NT2/D1 (cell line): ENCODE measurements at regions not wholly inside any gene's neighbourhood (a gene's known extent, or its start where the extent isn't known, plus 50 kb on each side); places are given as distances from the start of the nearest gene placed in this dataset.

Experiments
- DNase-seq: peaks from one replicate; pipeline ENCODE4 v3.0.0-alpha.2; 2011; ENCODE audit warnings: low read depth, low spot score
- H3K27me3 ChIP-seq: 2 replicates; pipeline ENCODE4 v1.6.0; 2011; ENCODE audit warnings: mild to moderate bottlenecking; ENCODE audit not compliant: insufficient read length, insufficient read depth
- H3K36me3 ChIP-seq: 2 replicates; pipeline ENCODE4 v1.6.1; 2011; ENCODE audit warnings: mild to moderate bottlenecking, low read length, mixed read lengths; ENCODE audit not compliant: insufficient read depth, insufficient read length
- H3K4me1 ChIP-seq: 2 replicates; pipeline ENCODE4 v1.5.1; 2011; ENCODE audit not compliant: insufficient read depth, insufficient read length
- H3K4me3 ChIP-seq: 2 replicates; pipeline ENCODE4 v1.5.1; 2011; ENCODE audit warnings: low read depth; ENCODE audit not compliant: insufficient read length
- H3K9ac ChIP-seq: 2 replicates; pipeline ENCODE4 v1.6.0; 2011; ENCODE audit warnings: low read depth; ENCODE audit not compliant: insufficient read length
- H3K9me3 ChIP-seq: 2 replicates; pipeline ENCODE4 v1.5.1; 2011; ENCODE audit warnings: mild to moderate bottlenecking, low read length; ENCODE audit not compliant: insufficient read depth
- SUZ12 ChIP-seq: IDR thresholded peaks from 2 replicates; pipeline ENCODE4 v1.6.1; 2011; ENCODE audit not compliant: insufficient read length, insufficient read depth; ENCODE audit errors: extremely low read depth
- YY1 ChIP-seq: IDR thresholded peaks from 2 replicates; pipeline ENCODE4 v1.6.1; 2011; ENCODE audit not compliant: insufficient read length, insufficient read depth
- ZNF274 ChIP-seq: IDR thresholded peaks from 2 replicates; pipeline ENCODE4 v1.6.1; 2011; ENCODE audit warnings: mild to moderate bottlenecking, low read depth, low read length

GRCh38 chr15:81562986-81563385, 189.0 kb upstream of the TMC3 start:
- Histone ChIP-seq H3K9ac (no peak overlapping the region), H3K27me3 (no peaks in the 10 kb centered on the region), H3K9me3 (no peaks in the 10 kb centered on the region), H3K4me3 (no peak overlapping the region), H3K36me3 (no peaks in the 10 kb centered on the region), H3K4me1 (no peaks in the 10 kb centered on the region)
- no peak for DNase-seq
- no peak for TF ChIP-seq SUZ12
- no peak for TF ChIP-seq ZNF274
- TF ChIP-seq YY1, result no peak

GRCh38 chr15:81560405-81560804, 186.4 kb upstream of the TMC3 start:
- H3K4me1 ChIP-seq, result no peaks in the 10 kb centered on the region
- no peak overlapping the region for H3K4me3 ChIP-seq
- no peaks in the 10 kb centered on the region for H3K27me3 ChIP-seq
- H3K9ac ChIP-seq, result no peak overlapping the region
- H3K36me3 ChIP-seq, result no peaks in the 10 kb centered on the region
- H3K9me3 ChIP-seq, result no peaks in the 10 kb centered on the region
- no peak for DNase-seq
- no peak for TF ChIP-seq ZNF274
- TF ChIP-seq SUZ12, result no peak
- TF ChIP-seq YY1, result no peak

- Histone ChIP-seq H3K27me3 (no peaks in the 10 kb centered on the region), H3K9ac (no peak overlapping the region), H3K9me3 (no peaks in the 10 kb centered on the region), H3K36me3 (no peaks in the 10 kb centered on the region), H3K4me1 (no peaks in the 10 kb centered on the region), H3K4me3 (no peak overlapping the region)
- no peak for TF ChIP-seq ZNF274
- TF ChIP-seq SUZ12, result no peak
- no peak for TF ChIP-seq YY1
- no peak for DNase-seq
Measured at GRCh38 chr15:81558056-81558455, 184.0 kb upstream of the TMC3 start.

DNA sequence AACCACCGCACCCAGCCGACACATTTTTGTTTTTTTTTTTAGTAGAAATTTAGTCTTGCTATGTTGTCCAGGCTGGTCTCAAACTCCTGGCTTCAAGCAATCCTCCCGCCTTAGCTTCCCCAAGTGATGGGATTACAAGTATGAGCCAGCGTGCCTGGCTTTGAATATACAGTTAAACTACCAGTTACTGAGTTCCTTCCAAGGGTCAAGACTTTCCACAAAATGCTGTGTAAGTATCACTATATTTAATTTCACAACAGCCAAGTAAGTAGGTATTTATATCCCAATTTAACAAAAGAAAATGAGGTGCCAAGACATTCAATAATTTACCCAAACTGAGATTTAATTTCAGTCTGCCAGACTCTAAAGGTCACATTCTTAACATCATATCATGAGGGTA, 181.3 kb upstream of the TMC3 start:
- Histone ChIP-seq H3K4me3 (no peak overlapping the region), H3K4me1 (no peaks in the 10 kb centered on the region), H3K36me3 (no peaks in the 10 kb centered on the region), H3K27me3 (no peaks in the 10 kb centered on the region), H3K9me3 (no peaks in the 10 kb centered on the region), H3K9ac (no peak overlapping the region)
- no peak for TF ChIP-seq SUZ12
- no peak for TF ChIP-seq YY1
- no peak for TF ChIP-seq ZNF274
- DNase-seq, result no peak

DNA sequence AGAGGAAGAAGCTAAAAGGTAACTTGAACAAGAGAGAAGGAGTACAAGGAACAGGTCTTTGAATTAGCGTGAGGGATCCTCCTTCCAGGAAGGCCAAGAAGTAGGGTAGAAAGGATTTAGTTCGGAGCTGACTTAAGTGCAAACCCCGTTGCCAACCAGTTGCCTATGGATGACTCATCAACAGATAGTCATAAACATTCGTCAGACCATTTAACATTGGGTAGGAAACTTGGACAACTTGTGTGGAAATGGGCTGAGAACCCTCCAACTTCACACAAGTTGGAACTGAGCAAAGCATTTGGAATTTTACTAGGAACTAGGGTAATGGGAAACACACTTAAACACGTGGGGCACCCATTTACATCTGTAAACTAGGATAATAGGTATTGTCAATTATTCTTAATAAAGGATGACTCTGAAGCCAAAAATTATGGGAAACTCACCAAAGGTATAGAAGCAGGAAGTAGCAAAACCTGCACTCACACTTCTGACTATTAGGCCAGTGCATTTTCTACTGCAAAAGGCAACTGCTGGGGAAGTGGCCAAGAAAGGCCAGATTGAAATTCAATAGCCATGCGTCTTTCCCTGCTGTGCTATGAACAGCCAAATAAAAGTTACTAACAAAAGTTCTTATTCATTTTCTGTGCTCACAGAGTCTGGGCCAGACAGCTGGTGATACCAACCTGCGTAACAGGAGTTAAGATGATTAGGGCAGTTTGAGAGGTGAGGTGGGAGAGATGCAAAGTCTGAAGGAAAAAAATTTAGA, 174.5 kb upstream of the TMC3 start:
- H3K36me3 ChIP-seq, result no peaks in the 10 kb centered on the region
- H3K4me3 ChIP-seq, result no peak overlapping the region
- no peaks in the 10 kb centered on the region for H3K27me3 ChIP-seq
- no peaks in the 10 kb centered on the region for H3K9me3 ChIP-seq
- H3K4me1 ChIP-seq, result no peaks in the 10 kb centered on the region
- no peak overlapping the region for H3K9ac ChIP-seq
- no peak for DNase-seq
- TF ChIP-seq SUZ12, result no peak
- TF ChIP-seq ZNF274, result no peak
- no peak for TF ChIP-seq YY1

DNA sequence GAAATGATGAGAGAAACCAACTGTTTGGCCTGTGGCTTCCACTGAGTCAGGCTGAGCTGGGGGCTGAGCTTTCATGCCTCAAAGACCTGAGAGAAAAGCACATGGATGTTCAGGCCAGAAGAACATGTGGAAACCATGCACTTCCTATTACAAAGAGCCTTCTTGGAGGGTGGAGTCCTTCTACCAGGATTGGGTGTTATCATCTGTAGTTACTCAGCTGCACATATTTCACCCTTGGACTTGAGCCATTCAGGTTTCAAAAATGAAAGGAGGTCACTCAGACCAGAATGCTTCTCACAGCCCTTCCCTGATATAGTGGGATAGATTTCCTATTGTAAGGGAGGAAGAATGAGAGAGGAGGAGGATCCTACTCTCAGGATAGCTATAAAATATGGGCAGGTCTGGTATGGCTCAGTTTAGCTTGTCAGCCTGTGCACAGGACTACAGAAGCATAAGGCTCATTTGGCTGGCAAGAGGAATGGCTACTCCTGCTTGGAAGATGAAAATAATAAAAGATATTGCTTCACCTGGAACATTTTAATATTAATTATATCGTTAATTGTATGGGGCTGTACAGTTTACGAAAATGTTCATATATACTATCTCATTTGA, 173.6 kb upstream of the TMC3 start:
- H3K36me3 ChIP-seq, result no peaks in the 10 kb centered on the region
- DNase-seq, result no peak
- no peaks in the 10 kb centered on the region for H3K27me3 ChIP-seq
- H3K9me3 ChIP-seq, result no peaks in the 10 kb centered on the region
- H3K4me1 ChIP-seq, result no peaks in the 10 kb centered on the region
- TF ChIP-seq SUZ12 (no peak), ZNF274 (no peak), YY1 (no peak)
- no peak overlapping the region for H3K9ac ChIP-seq
- H3K4me3 ChIP-seq, result no peak overlapping the region

DNA sequence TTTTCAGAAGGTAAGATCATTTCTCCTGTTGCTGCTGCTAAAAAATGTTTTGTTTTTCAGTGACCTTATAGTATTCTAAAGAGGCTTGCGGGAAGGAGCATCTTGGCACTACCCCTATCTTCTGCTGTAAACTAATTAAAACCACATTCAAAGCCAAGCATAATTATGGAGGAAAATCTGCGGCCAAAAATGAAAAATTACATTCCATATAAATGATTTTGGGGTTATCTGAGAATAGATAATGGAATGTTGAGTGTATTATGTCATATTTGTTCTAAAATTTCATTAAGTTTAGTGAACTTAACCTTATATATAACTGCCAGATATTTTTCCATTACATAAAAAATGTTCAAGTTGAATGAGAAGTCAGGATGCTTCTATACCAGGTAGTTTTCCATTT, 170.4 kb upstream of the TMC3 start:
- Histone ChIP-seq H3K4me1 (no peaks in the 10 kb centered on the region), H3K9me3 (no peaks in the 10 kb centered on the region), H3K4me3 (no peak overlapping the region), H3K36me3 (no peaks in the 10 kb centered on the region), H3K27me3 (no peaks in the 10 kb centered on the region), H3K9ac (no peak overlapping the region)
- DNase-seq, result no peak
- no peak for TF ChIP-seq ZNF274
- TF ChIP-seq SUZ12, result no peak
- no peak for TF ChIP-seq YY1
